IMR-90 (cell line): ENCODE measurements at regions not wholly inside any gene's neighbourhood (a gene's known extent, or its start where the extent isn't known, plus 50 kb on each side); places are given as distances from the start of the nearest gene placed in this dataset.

Source experiments
- ATAC-seq: fragments of 200-7000 bp; cut with Tn5 transposase; 2 replicates; pipeline ENCODE4 v1.9.1; 2020; ENCODE audit warnings: low read depth, mild to moderate bottlenecking, moderate library complexity
- BruUV-seq: library from RNA; stranded (reverse); fragments of 400-500 nt; replicated peaks from 2 replicates; lab custom pipeline; 2021; lab: Mats Ljungman, UMichigan
- CTCF ChIA-PET: fragments of 300-600 bp; formaldehyde crosslinking; extraction: SDS; loops from one replicate; lab custom pipeline; 2021; ENCODE audit warnings: antibody characterized with exemption; lab: Yijun Ruan, JAX
- POLR2A ChIA-PET: fragments of 300-600 bp; sonication (Branson Sonifier 250); formaldehyde crosslinking; loops from one replicate; lab custom pipeline; 2022; ENCODE audit warnings: antibody characterized with exemption; ENCODE audit not compliant: unreplicated experiment; lab: Charles Lee
- DNase-seq: peaks from one replicate; pipeline ENCODE4 v3.0.0; 2013
- H2AFZ ChIP-seq: replicated peaks from 2 replicates; pipeline ENCODE3; 2013; ENCODE audit warnings: low read length, mild to moderate bottlenecking; ENCODE audit not compliant: poor library complexity
- H2AK5ac ChIP-seq: 2 replicates; pipeline ENCODE4 v1.6.1; 2013; ENCODE audit warnings: low read depth, low read length, inconsistent platforms
- H2AK9ac ChIP-seq: replicated peaks from 2 replicates; pipeline ENCODE3; 2013; ENCODE audit warnings: mild to moderate bottlenecking, low read depth, low read length, moderate library complexity; ENCODE audit not compliant: poor library complexity
- H2BK120ac ChIP-seq: 2 replicates; pipeline ENCODE4 v1.6.1; 2013; ENCODE audit warnings: low read depth, low read length, inconsistent platforms
- H2BK15ac ChIP-seq: 3 replicates; pipeline ENCODE4 v1.6.1; 2013; ENCODE audit warnings: low read depth, low read length, inconsistent platforms
- H2BK20ac ChIP-seq: 2 replicates; pipeline ENCODE4 v1.6.1; 2013; ENCODE audit warnings: low read depth, mild to moderate bottlenecking, inconsistent platforms, low read length, moderate library complexity
- H2BK5ac ChIP-seq: 2 replicates; pipeline ENCODE4 v1.6.1; 2013; ENCODE audit warnings: mild to moderate bottlenecking, low read depth, low read length, inconsistent platforms; ENCODE audit not compliant: poor library complexity, severe bottlenecking
- H3K14ac ChIP-seq: replicated peaks from 2 replicates; pipeline ENCODE4 v1.6.1; 2013; ENCODE audit warnings: low read depth, low read length, inconsistent platforms
- H3K18ac ChIP-seq: 2 replicates; pipeline ENCODE4 v1.6.1; 2013; ENCODE audit warnings: low read depth, low read length, control low read depth
- H3K23ac ChIP-seq: 2 replicates; pipeline ENCODE4 v1.6.1; 2013; ENCODE audit warnings: low read depth, low read length, inconsistent platforms
- H3K27ac ChIP-seq: 2 replicates; pipeline ENCODE4 v1.5.1; 2013; ENCODE audit warnings: mild to moderate bottlenecking, control low read depth, low read length; ENCODE audit not compliant: insufficient read depth
- H3K27me3 ChIP-seq: 2 replicates; pipeline ENCODE4 v1.6.1; 2013; ENCODE audit warnings: low read length; ENCODE audit not compliant: control insufficient read depth, insufficient read depth
- H3K36me3 ChIP-seq: 2 replicates; pipeline ENCODE4 v1.6.1; 2013; ENCODE audit warnings: low read length, mixed read lengths; ENCODE audit not compliant: control insufficient read depth, insufficient read depth
- H3K4ac ChIP-seq: 2 replicates; pipeline ENCODE4 v1.6.1; 2013; ENCODE audit warnings: low read depth, low read length, inconsistent platforms
- H3K4me1 ChIP-seq: 2 replicates; pipeline ENCODE4 v1.6.1; 2013; ENCODE audit warnings: low read length, mixed read lengths; ENCODE audit not compliant: control insufficient read depth, insufficient read depth
- H3K4me2 ChIP-seq: 2 replicates; pipeline ENCODE4 v1.6.1; 2013; ENCODE audit warnings: low read depth, mild to moderate bottlenecking, control low read depth, low read length, moderate library complexity
- H3K4me3 ChIP-seq: 2 replicates; pipeline ENCODE4 v1.5.1; 2013; ENCODE audit warnings: low read depth, mild to moderate bottlenecking, control low read depth, low read length, moderate library complexity; ENCODE audit not compliant: insufficient read depth
- H3K56ac ChIP-seq: 2 replicates; pipeline ENCODE4 v1.6.1; 2013; ENCODE audit warnings: low read length, inconsistent platforms; ENCODE audit not compliant: insufficient read depth; ENCODE audit errors: extremely low read depth
- H3K79me1 ChIP-seq, 2 experiments: 2 replicates each; pipeline ENCODE4 v1.6.1; 2013; ENCODE audit warnings: low read length in 2 of 2, inconsistent platforms in 1 of 2, low read depth in 1 of 2
- H3K9ac ChIP-seq: 2 replicates; pipeline ENCODE4 v1.6.1; 2013; ENCODE audit warnings: low read depth, low read length, control low read depth
- H3K9me1 ChIP-seq: 2 replicates; pipeline ENCODE4 v1.6.1; 2013; ENCODE audit warnings: low read length, inconsistent platforms; ENCODE audit not compliant: insufficient read depth
- H3K9me3 ChIP-seq: 2 replicates; pipeline ENCODE4 v1.6.1; 2013; ENCODE audit warnings: low read length; ENCODE audit not compliant: control insufficient read depth, insufficient read depth
- H4K20me1 ChIP-seq: 2 replicates; pipeline ENCODE4 v1.6.1; 2013; ENCODE audit warnings: low read length, inconsistent platforms; ENCODE audit not compliant: insufficient read depth
- H4K5ac ChIP-seq: 2 replicates; pipeline ENCODE4 v1.6.1; 2013; ENCODE audit warnings: mild to moderate bottlenecking, low read depth, low read length, control low read depth
- H4K8ac ChIP-seq, 2 experiments: 2 replicates each; pipeline ENCODE4 v1.6.1; 2013; ENCODE audit warnings: low read depth in 2 of 2, low read length in 2 of 2, control low read depth in 1 of 2, inconsistent platforms in 1 of 2
- H4K91ac ChIP-seq: 2 replicates; pipeline ENCODE4 v1.6.1; 2013; ENCODE audit warnings: low read depth, low read length, inconsistent platforms; ENCODE audit not compliant: insufficient read depth
- RAD21 ChIP-seq: IDR thresholded peaks from 2 replicates; pipeline ENCODE4 v1.6.1; 2012; ENCODE audit warnings: low read length, improper control_type of control experiment
- WGBS, 2 experiments: methylation state at CpG; one replicate each; pipeline versions ENCODE4 v1.1.5 to v1.1.7; 2013; ENCODE audit warnings: missing lambda C conversion rate in 2 of 2; ENCODE audit not compliant: insufficient read length in 1 of 2; ENCODE audit errors: extremely low coverage in 2 of 2; 5-methylcytosine and 5-hydroxymethylcytosine counted together
- dilution Hi-C: fragments of 300-500 bp; cut with HindIII; formaldehyde crosslinking; loops from one replicate; pipeline ENCODE4 v1.14.3; 2018; ENCODE audit warnings: low sequenced_read_pairs; ENCODE audit not compliant: unreplicated experiment
- in situ Hi-C: fragments of 300-500 bp; cut with MboI; formaldehyde crosslinking; loops from 3 replicates; pipeline ENCODE4 v1.14.3; 2019; ENCODE audit warnings: low sequenced_read_pairs, inconsistent platforms, mixed read lengths
- intact Hi-C: fragments of 100-400 bp; cut with micrococcal nuclease; formaldehyde crosslinking; loops from 2 replicates; pipeline ENCODE4 v1.10.0; 2022

DNA sequence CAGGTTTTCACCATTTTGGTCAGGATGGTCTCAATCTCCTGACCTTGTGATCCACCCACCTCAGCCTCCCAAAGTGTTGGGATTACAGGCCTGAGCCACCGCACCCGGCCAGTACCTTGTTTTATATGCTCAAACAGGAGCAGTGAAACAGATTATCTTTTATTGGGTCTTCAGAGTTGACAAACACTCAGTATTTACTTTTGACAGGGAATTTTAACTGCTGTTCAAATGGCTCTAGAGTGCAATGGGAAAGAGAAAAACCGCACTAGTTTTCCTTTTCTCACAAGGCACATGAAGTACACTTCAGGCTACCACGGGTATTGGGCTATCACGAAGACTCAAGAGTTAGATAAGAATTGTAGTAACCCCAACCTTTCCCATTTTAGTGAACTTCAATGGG is 471.9 kb upstream of the DAB2 start:
- POLR2A ChIA-PET = no interaction called here
- Histone ChIP-seq H3K23ac (no peak overlapping the region), H3K9me3 (no peaks in the 10 kb centered on the region), H2BK20ac (no peak overlapping the region), H4K20me1 (no peaks in the 10 kb centered on the region), H3K56ac (no peak overlapping the region), H2BK5ac (no peak overlapping the region), H3K79me1 (no peaks in the 10 kb centered on the region), H3K4me3 (no peak overlapping the region), H4K8ac (no peak overlapping the region), H2AK9ac (no peak overlapping the region), H3K27me3 (no peaks in the 10 kb centered on the region; the same call in 1 of the 2 replicates), H3K4me2 (no peak overlapping the region), H3K36me3 (no peaks in the 10 kb centered on the region), H2AFZ (no peak overlapping the region), H3K27ac (no peak overlapping the region), H3K9ac (no peak overlapping the region), H2BK120ac (no peak overlapping the region), H2AK5ac (no peak overlapping the region), H3K18ac (no peak overlapping the region), H3K14ac (no peak overlapping the region), H3K9me1 (no peaks in the 10 kb centered on the region), H3K4me1 (no peaks in the 10 kb centered on the region), H4K5ac (no peak overlapping the region), H3K4ac (no peak overlapping the region), H4K91ac (no peak overlapping the region), H2BK15ac (no peak overlapping the region)
- ATAC-seq (no peak), DNase-seq (no peak)
- dilution Hi-C loops (no loop called here), in situ Hi-C loops (no loop called here), intact Hi-C loops (no loop called here)
- TF ChIP-seq RAD21 = no peak
- BruUV-seq = no TSS peak
- 100% methylated on average over 1 of the region's 5 CpGs; no CpG with 5 or more reads in 1 of the 2 experiments for WGBS, 2 experiments
- CTCF ChIA-PET = no interaction called here
